Endothelial cell of umbilical vein (primary cell): ENCODE measurements at regions not wholly inside any gene's neighbourhood (a gene's known extent, or its start where the extent isn't known, plus 50 kb on each side); places are given as distances from the start of the nearest gene placed in this dataset.

ENCODE experiments used
- CTCF ChIP-seq, 2 donors: IDR thresholded peaks; 1 replicate in 1 of 2; 2 replicates in 1 of 2; pipeline ENCODE4 v1.5.1; 2011; ENCODE audit warnings: low read length in 2 of 2, mild to moderate bottlenecking in 2 of 2, moderate library complexity in 2 of 2, control low read depth in 1 of 2, inconsistent platforms in 1 of 2, low read depth in 1 of 2; ENCODE audit not compliant: insufficient read depth in 1 of 2; ENCODE audit errors: extremely low read depth in 1 of 2
- EZH2 ChIP-seq: IDR thresholded peaks from 2 replicates; pipeline ENCODE4 v1.6.1; 2012; ENCODE audit warnings: borderline replicate concordance, low read depth, mild to moderate bottlenecking, moderate library complexity, low read length, inconsistent platforms; ENCODE audit not compliant: severe bottlenecking
- FOS ChIP-seq: IDR thresholded peaks from 2 replicates; pipeline ENCODE4 v1.6.1; 2011; ENCODE audit warnings: mild to moderate bottlenecking, low read length, moderate library complexity, borderline replicate concordance; ENCODE audit not compliant: insufficient read depth
- MAX ChIP-seq: IDR thresholded peaks from 2 replicates; pipeline ENCODE4 v1.6.1; 2011; ENCODE audit not compliant: insufficient read depth, insufficient read length
- POLR2A ChIP-seq: IDR thresholded peaks from 2 replicates; pipeline ENCODE4 v1.6.1; 2012; ENCODE audit warnings: low read depth, mild to moderate bottlenecking, control low read depth, low read length
- POLR2AphosphoS5 ChIP-seq: IDR thresholded peaks from 2 replicates; pipeline ENCODE4 v1.6.1; 2012; ENCODE audit warnings: low read depth, mild to moderate bottlenecking, control low read depth, low read length, moderate library complexity; ENCODE audit not compliant: insufficient read depth

- TF ChIP-seq POLR2AphosphoS5 (no peak), CTCF (IDR thresholded peaks at IDR 0.05; ENCODE audit: extremely low read depth in 1 of 2, insufficient read depth in 1 of 2, low read depth in 1 of 2, low read length in 2 of 2) (no peak), MAX (no peak), EZH2 (no peak), POLR2A (no peak), FOS (no peak)
Observed at GRCh38 chr3:40691452-40691861, 166.7 kb downstream of the ZNF621 start.
